ENCODE measurements at regions not wholly inside any gene's neighbourhood (a gene's known extent, or its start where the extent isn't known, plus 50 kb on each side); places are given as distances from the start of the nearest gene placed in this dataset.

DNA sequence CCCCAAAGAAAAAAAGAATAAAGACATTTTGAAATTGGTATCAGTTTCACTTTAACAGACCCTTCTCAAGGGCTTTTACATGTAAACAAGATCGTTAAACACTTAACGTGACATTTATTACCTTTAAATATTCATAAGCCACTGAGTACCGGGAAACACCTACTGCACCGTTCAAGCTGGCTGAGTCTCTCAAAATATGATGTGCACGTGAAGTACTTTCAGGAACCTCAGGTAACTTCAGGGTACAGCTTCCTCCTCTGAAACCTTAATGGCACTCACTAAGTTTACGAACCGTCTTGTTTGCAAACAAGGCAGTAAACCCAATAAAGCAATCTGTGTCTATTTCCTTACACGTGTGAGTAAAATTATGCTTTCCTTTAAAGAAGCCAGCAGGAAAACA, 105.5 kb upstream of the TENM4 start:
- Histone ChIP-seq H2BK5ac (ENCODE audit: low read depth, low read length, poor library complexity, severe bottlenecking) (no peak overlapping the region), H3K9me3 (ENCODE audit: control insufficient read depth, insufficient read depth, low read length) (no peaks in the 10 kb centered on the region), H3K36me3 (ENCODE audit: control insufficient read depth, insufficient read depth, low read length) (no peaks in the 10 kb centered on the region), H3K4me3 (ENCODE audit: insufficient read depth, low read depth, low read length) (no peak overlapping the region), H2BK120ac (ENCODE audit: low read depth, low read length) (no peak overlapping the region), H4K5ac (ENCODE audit: low read depth, low read length) (no peak overlapping the region), H3K27me3 (ENCODE audit: control insufficient read depth, insufficient read depth, low read length) (peaks cover 2% of the 10 kb centered on the region; the same call in 1 of the 2 replicates), H3K79me1 (ENCODE audit: low read depth in 1 of 2, low read length in 2 of 2) (no peaks in the 10 kb centered on the region), H3K56ac (ENCODE audit: extremely low read depth, insufficient read depth, low read length) (no peak overlapping the region), H2BK20ac (ENCODE audit: low read depth, low read length) (no peak overlapping the region), H3K23ac (ENCODE audit: low read depth, low read length) (no peak overlapping the region), H3K9ac (ENCODE audit: low read depth, low read length) (no peak overlapping the region), H3K4me1 (ENCODE audit: control insufficient read depth, insufficient read depth, low read length) (no peaks in the 10 kb centered on the region), H4K20me1 (ENCODE audit: insufficient read depth, low read length) (no peaks in the 10 kb centered on the region), H4K8ac (ENCODE audit: low read depth in 2 of 2, low read length in 2 of 2) (no peak overlapping the region), H3K4ac (ENCODE audit: low read depth, low read length) (no peak overlapping the region), H4K91ac (ENCODE audit: insufficient read depth, low read depth, low read length) (no peak overlapping the region), H2AK9ac (replicated peaks; ENCODE audit: low read depth, low read length, poor library complexity) (no peak overlapping the region), H3K27ac (ENCODE audit: insufficient read depth, low read length) (no peak overlapping the region), H3K9me1 (ENCODE audit: insufficient read depth, low read length) (no peaks in the 10 kb centered on the region), H3K18ac (ENCODE audit: low read depth, low read length) (no peak overlapping the region), H2AFZ (replicated peaks; ENCODE audit: low read length, poor library complexity) (no peak overlapping the region), H3K14ac (replicated peaks; ENCODE audit: low read depth, low read length) (no peak overlapping the region), H2BK15ac (ENCODE audit: low read depth, low read length) (no peak overlapping the region), H2AK5ac (ENCODE audit: low read depth, low read length) (no peak overlapping the region), H3K4me2 (ENCODE audit: low read depth, low read length) (no peak overlapping the region)
- no TSS peak for BruUV-seq (replicated peaks)
- DNase-seq (no peak), ATAC-seq (ENCODE audit: low read depth) (no peak)
- ChIA-PET CTCF (no interaction called here), POLR2A (ENCODE audit: unreplicated experiment) (no interaction called here)
- in situ Hi-C loops (cut with MboI; ENCODE audit: low sequenced_read_pairs) = no loop called here
- WGBS, 2 experiments (ENCODE audit: extremely low coverage in 2 of 2, insufficient read length in 1 of 2) = 67% methylated on average over 7 of the region's 8 CpGs; no CpG with 5 or more reads in 1 of the 2 experiments
- dilution Hi-C loops (cut with HindIII; ENCODE audit: low sequenced_read_pairs, unreplicated experiment) = no loop called here
- TF ChIP-seq RAD21 (IDR thresholded peaks at IDR 0.05; ENCODE audit: low read length) (no peak), MAZ (IDR thresholded peaks at IDR 0.05; ENCODE audit: borderline replicate concordance, low read depth, low read length) (no peak), NFE2L2 (IDR thresholded peaks at IDR 0.05; ENCODE audit: low read depth, low read length) (no peak), SMC3 (IDR thresholded peaks at IDR 0.05; ENCODE audit: low read depth, low read length) (no peak), BHLHE40 (IDR thresholded peaks at IDR 0.05; ENCODE audit: low read depth, low read length) (no peak), CHD1 (IDR thresholded peaks at IDR 0.05; ENCODE audit: low read depth, low read length) (no peak), CEBPB (IDR thresholded peaks at IDR 0.05; ENCODE audit: low read depth, low read length) (no peak)
- TF ChIP-seq, protein P1, sequence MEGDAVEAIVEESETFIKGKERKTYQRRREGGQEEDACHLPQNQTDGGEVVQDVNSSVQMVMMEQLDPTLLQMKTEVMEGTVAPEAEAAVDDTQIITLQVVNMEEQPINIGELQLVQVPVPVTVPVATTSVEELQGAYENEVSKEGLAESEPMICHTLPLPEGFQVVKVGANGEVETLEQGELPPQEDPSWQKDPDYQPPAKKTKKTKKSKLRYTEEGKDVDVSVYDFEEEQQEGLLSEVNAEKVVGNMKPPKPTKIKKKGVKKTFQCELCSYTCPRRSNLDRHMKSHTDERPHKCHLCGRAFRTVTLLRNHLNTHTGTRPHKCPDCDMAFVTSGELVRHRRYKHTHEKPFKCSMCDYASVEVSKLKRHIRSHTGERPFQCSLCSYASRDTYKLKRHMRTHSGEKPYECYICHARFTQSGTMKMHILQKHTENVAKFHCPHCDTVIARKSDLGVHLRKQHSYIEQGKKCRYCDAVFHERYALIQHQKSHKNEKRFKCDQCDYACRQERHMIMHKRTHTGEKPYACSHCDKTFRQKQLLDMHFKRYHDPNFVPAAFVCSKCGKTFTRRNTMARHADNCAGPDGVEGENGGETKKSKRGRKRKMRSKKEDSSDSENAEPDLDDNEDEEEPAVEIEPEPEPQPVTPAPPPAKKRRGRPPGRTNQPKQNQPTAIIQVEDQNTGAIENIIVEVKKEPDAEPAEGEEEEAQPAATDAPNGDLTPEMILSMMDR (conservative IDR thresholded peaks at IDR 0.05; ENCODE audit: low read depth, low read length) = no peak
- TF ChIP-seq, protein P2, sequence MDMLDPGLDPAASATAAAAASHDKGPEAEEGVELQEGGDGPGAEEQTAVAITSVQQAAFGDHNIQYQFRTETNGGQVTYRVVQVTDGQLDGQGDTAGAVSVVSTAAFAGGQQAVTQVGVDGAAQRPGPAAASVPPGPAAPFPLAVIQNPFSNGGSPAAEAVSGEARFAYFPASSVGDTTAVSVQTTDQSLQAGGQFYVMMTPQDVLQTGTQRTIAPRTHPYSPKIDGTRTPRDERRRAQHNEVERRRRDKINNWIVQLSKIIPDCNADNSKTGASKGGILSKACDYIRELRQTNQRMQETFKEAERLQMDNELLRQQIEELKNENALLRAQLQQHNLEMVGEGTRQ (IDR thresholded peaks at IDR 0.05; ENCODE audit: low read depth, low read length) = no peak
- TF ChIP-seq, protein P3, sequence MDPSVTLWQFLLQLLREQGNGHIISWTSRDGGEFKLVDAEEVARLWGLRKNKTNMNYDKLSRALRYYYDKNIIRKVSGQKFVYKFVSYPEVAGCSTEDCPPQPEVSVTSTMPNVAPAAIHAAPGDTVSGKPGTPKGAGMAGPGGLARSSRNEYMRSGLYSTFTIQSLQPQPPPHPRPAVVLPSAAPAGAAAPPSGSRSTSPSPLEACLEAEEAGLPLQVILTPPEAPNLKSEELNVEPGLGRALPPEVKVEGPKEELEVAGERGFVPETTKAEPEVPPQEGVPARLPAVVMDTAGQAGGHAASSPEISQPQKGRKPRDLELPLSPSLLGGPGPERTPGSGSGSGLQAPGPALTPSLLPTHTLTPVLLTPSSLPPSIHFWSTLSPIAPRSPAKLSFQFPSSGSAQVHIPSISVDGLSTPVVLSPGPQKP (IDR thresholded peaks at IDR 0.05; ENCODE audit: borderline replicate concordance, low read depth, low read length) = no peak
- intact Hi-C loops (cut with micrococcal nuclease) = no loop called here
